ENCODE measurements at regions not wholly inside any gene's neighbourhood (a gene's known extent, or its start where the extent isn't known, plus 50 kb on each side); places are given as distances from the start of the nearest gene placed in this dataset.

- CTCF ChIA-PET: no interaction called here
- H4K5ac ChIP-seq (ENCODE audit: low read depth, low read length): no peak overlapping the region
- DNase-seq (no peak), ATAC-seq (ENCODE audit: low read depth) (no peak)
- no peak overlapping the region for H2BK5ac ChIP-seq (ENCODE audit: low read depth, low read length, poor library complexity, severe bottlenecking)
- H3K27ac ChIP-seq (ENCODE audit: insufficient read depth, low read length): no peak overlapping the region
- H3K79me1 ChIP-seq (ENCODE audit: low read depth in 1 of 2, low read length in 2 of 2): no peaks in the 10 kb centered on the region
- POLR2A ChIA-PET (ENCODE audit: unreplicated experiment): no interaction called here
- no peak overlapping the region for H3K14ac ChIP-seq (replicated peaks; ENCODE audit: low read depth, low read length)
- H4K20me1 ChIP-seq (ENCODE audit: insufficient read depth, low read length): no peaks in the 10 kb centered on the region
- no peaks in the 10 kb centered on the region for H3K4me1 ChIP-seq (ENCODE audit: control insufficient read depth, insufficient read depth, low read length)
- in situ Hi-C loops (cut with MboI; ENCODE audit: low sequenced_read_pairs): no loop called here
- no peak overlapping the region for H2BK120ac ChIP-seq (ENCODE audit: low read depth, low read length)
- no peak overlapping the region for H2AFZ ChIP-seq (replicated peaks; ENCODE audit: low read length, poor library complexity)
- H3K9ac ChIP-seq (ENCODE audit: low read depth, low read length): no peak overlapping the region
- H3K4me2 ChIP-seq (ENCODE audit: low read depth, low read length): no peak overlapping the region
- no peak overlapping the region for H3K18ac ChIP-seq (ENCODE audit: low read depth, low read length)
- 64% methylated on average over 7 of the region's 15 CpGs; no CpG with 5 or more reads in 1 of the 2 experiments for WGBS, 2 experiments (ENCODE audit: extremely low coverage in 2 of 2, insufficient read length in 1 of 2)
- H3K9me1 ChIP-seq (ENCODE audit: insufficient read depth, low read length): no peaks in the 10 kb centered on the region
- H2AK5ac ChIP-seq (ENCODE audit: low read depth, low read length): no peak overlapping the region
- no peak overlapping the region for H2BK15ac ChIP-seq (ENCODE audit: low read depth, low read length)
- no peak overlapping the region for H3K4me3 ChIP-seq (ENCODE audit: insufficient read depth, low read depth, low read length)
- H3K4ac ChIP-seq (ENCODE audit: low read depth, low read length): no peak overlapping the region
- TF ChIP-seq POLR2A (IDR thresholded peaks at IDR 0.05; ENCODE audit: low read depth, low read length): no peak
- no peak for TF ChIP-seq RAD21 (IDR thresholded peaks at IDR 0.05; ENCODE audit: low read length)
- no peak for TF ChIP-seq CHD1 (IDR thresholded peaks at IDR 0.05; ENCODE audit: low read depth, low read length)
- TF ChIP-seq RFX5 (IDR thresholded peaks at IDR 0.05; ENCODE audit: low read depth, low read length): no peak
- no peak for TF ChIP-seq RCOR1 (IDR thresholded peaks at IDR 0.05; ENCODE audit: insufficient replicate concordance, low read length)
- TF ChIP-seq NFE2L2 (IDR thresholded peaks at IDR 0.05; ENCODE audit: low read depth, low read length): no peak
- no peak for TF ChIP-seq MAFK (IDR thresholded peaks at IDR 0.05; ENCODE audit: low read depth, low read length)
- no peak for TF ChIP-seq SMC3 (IDR thresholded peaks at IDR 0.05; ENCODE audit: low read depth, low read length)
- TF ChIP-seq ELK1 (IDR thresholded peaks at IDR 0.05; ENCODE audit: borderline replicate concordance, low read depth, low read length): no peak
- no peak for TF ChIP-seq MAZ (IDR thresholded peaks at IDR 0.05; ENCODE audit: borderline replicate concordance, low read depth, low read length)
- TF ChIP-seq CTCF (conservative IDR thresholded peaks at IDR 0.05; ENCODE audit: low read depth, low read length): no peak
- TF ChIP-seq BHLHE40 (IDR thresholded peaks at IDR 0.05; ENCODE audit: low read depth, low read length): no peak
- H4K8ac ChIP-seq (ENCODE audit: low read depth in 2 of 2, low read length in 2 of 2): no peak overlapping the region
- no peak overlapping the region for H2BK20ac ChIP-seq (ENCODE audit: low read depth, low read length)
- H3K56ac ChIP-seq (ENCODE audit: extremely low read depth, insufficient read depth, low read length): no peak overlapping the region
- H3K36me3 ChIP-seq (ENCODE audit: control insufficient read depth, insufficient read depth, low read length): no peaks in the 10 kb centered on the region
- H3K9me3 ChIP-seq (ENCODE audit: control insufficient read depth, insufficient read depth, low read length): peaks cover 5% of the 10 kb centered on the region
- no peak overlapping the region for H4K91ac ChIP-seq (ENCODE audit: insufficient read depth, low read depth, low read length)
- no peak overlapping the region for H2AK9ac ChIP-seq (replicated peaks; ENCODE audit: low read depth, low read length, poor library complexity)
- peaks cover 56% of the 10 kb centered on the region for H3K27me3 ChIP-seq (ENCODE audit: control insufficient read depth, insufficient read depth, low read length)
- BruUV-seq (replicated peaks): no TSS peak
- intact Hi-C loops (cut with micrococcal nuclease): no loop called here
- H3K23ac ChIP-seq (ENCODE audit: low read depth, low read length): no peak overlapping the region
- dilution Hi-C loops (cut with HindIII; ENCODE audit: low sequenced_read_pairs, unreplicated experiment): no loop called here
These were observed 101.2 kb downstream of the TLE3 start for GRCh38 chr15:69996321-69997160.
